H1 (cell line): ENCODE measurements at regions not wholly inside any gene's neighbourhood (a gene's known extent, or its start where the extent isn't known, plus 50 kb on each side); places are given as distances from the start of the nearest gene placed in this dataset.
A peak's percentile ranks its signal among the peaks of the same experiment; 100 is the strongest.

Experiments
- CBX5 ChIP-seq: fragments of 300-800, 300-1000 bp; sonication (generic); IDR thresholded peaks from 2 replicates; pipeline ENCODE4 v1.7.1; 2016; ENCODE audit warnings: antibody characterized with exemption, low read length, low read depth
- CHD7 ChIP-seq: fragments of 300-600 bp; sonication (generic); IDR thresholded peaks from 2 replicates; pipeline ENCODE4 v1.7.1; 2012; ENCODE audit warnings: low read length, moderate library complexity, mild to moderate bottlenecking, inconsistent platforms; ENCODE audit not compliant: insufficient replicate concordance
- CTCF ChIP-seq, 3 experiments: IDR thresholded peaks; 1 replicate in 2 of 3; 2 replicates in 1 of 3; pipeline versions ENCODE4 v1.5.1 to v1.6.1; 2011; ENCODE audit warnings: low read length in 3 of 3, mild to moderate bottlenecking in 3 of 3, inconsistent platforms in 2 of 3, low read depth in 1 of 3, moderate library complexity in 1 of 3; ENCODE audit not compliant: insufficient read depth in 1 of 3; ENCODE audit errors: control extremely low read depth in 1 of 3
- HDAC2 ChIP-seq, 2 experiments: fragments of 300-600 bp in 1 of 2; sonication (generic) in 1 of 2; IDR thresholded peaks; 2 replicates each; pipeline ENCODE4 v1.6.1; 2011 to 2012; ENCODE audit warnings: low read depth in 2 of 2, low read length in 2 of 2, mild to moderate bottlenecking in 2 of 2, moderate library complexity in 2 of 2, borderline replicate concordance in 1 of 2, inconsistent platforms in 1 of 2
- RNF2 ChIP-seq: fragments of 200-900, 300-1000 bp; sonication (generic); IDR thresholded peaks from 2 replicates; pipeline ENCODE4 v1.7.1; 2016; ENCODE audit warnings: borderline replicate concordance, low read depth, mild to moderate bottlenecking, antibody characterized with exemption, low read length; ENCODE audit not compliant: poor library complexity, severe bottlenecking; ENCODE audit errors: missing control alignments
- SIX5 ChIP-seq: IDR thresholded peaks from 2 replicates; pipeline ENCODE4 v1.6.1; 2011; ENCODE audit warnings: mild to moderate bottlenecking, low read depth, low read length

DNA sequence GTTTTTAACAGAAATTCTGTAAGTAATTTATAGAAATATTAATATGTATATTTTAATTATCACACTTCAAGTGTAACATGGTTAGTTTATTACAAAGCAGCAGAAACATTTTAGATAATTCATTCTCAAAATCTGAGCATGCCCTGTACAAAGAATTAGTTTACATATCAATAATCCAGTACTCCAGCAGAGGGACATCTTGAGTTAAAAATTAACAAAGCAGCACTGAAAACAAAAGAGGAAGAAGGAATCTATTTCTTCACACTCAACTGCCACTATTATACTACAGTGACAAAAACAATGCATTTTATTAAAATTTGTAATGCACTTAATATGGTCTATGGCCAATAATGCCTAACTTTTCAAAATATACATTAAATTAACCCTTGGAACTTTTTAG is 179.1 kb upstream of the KLHL4 start (continued):
- no peak for TF ChIP-seq CHD7
- no peak for TF ChIP-seq CBX5
- TF ChIP-seq HDAC2 (IDR thresholded peaks at IDR 0.05; ENCODE audit: borderline replicate concordance in 1 of 2, low read depth in 2 of 2, low read length in 2 of 2), result no peak
- no peak for TF ChIP-seq SIX5
- TF ChIP-seq RNF2, result no peak
- TF ChIP-seq CTCF (IDR thresholded peaks at IDR 0.05; ENCODE audit: control extremely low read depth in 1 of 3, insufficient read depth in 1 of 3, low read depth in 1 of 3, low read length in 3 of 3), result peak in 1 of 3 experiments; percentile 5; a peak in 2 of 4 replicates
